ENCODE measurements at regions not wholly inside any gene's neighbourhood (a gene's known extent, or its start where the extent isn't known, plus 50 kb on each side); places are given as distances from the start of the nearest gene placed in this dataset.

DNA sequence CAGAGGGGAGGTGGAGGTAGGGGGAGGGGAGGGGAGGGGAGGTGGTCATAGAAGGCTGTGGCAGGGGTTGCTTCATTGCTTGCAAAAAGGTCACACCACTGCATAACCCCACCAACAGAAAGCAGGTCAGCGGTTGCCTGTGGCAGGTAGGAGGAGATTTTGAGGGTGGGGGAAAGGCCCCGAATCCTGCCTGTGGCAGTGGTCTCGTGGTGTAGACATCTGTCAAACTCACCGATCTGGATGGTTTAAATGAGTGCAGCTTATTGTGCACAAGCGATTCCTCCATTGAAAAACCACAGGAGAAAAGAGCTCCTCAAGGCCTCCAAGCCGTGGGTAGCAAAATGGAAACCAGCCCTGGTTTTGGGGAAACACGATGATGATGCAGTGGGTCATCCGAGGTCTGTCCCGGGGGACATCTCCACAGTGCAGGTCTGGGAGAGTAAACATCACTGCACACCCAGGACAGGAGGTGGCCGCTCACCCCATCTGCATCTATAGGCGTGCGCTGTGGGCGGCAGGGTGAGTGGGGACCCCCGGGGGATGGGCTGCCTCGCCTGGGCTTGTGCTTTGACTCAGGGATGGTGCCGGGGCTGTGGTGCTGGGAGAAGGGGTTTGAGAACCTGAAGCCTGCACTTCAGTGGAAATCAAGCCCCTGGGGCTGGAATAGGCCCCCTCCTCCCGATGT lies 112.3 kb downstream of the CRYAA start:
- Mint-ChIP-seq H3K4me1 (ENCODE audit: low read depth) (no peaks in the 10 kb centered on the region), H3K36me3 (ENCODE audit: low read depth) (no peaks in the 10 kb centered on the region), H3K9me3 (no peaks in the 10 kb centered on the region), H3K27ac (peak overlapping the region; percentile 17), H3K4me3 (no peak overlapping the region), H3K27me3 (ENCODE audit: low read depth) (peaks cover 2% of the 10 kb centered on the region)
- no peak for DNase-seq (ENCODE audit: low spot score)

DNA sequence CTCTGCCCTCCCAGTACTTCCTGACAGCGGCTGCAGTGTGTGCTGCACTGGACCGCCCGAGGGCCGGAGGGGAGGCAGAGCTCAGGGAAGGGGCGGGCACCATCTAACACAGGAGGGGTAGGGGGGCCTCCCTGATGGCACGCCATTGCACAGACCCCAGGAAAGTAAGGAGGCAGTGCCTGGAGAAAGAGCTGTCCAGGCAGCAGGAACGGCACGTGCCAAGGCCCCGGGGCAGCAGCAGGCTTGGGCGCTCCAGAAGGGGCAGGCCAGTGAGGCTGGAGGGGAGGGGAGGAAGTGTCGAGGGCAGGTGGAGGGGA lies 110.7 kb downstream of the CRYAA start:
- H3K9me3 Mint-ChIP-seq = no peaks in the 10 kb centered on the region
- peaks cover 2% of the 10 kb centered on the region for H3K27me3 Mint-ChIP-seq (ENCODE audit: low read depth)
- no peaks in the 10 kb centered on the region for H3K4me1 Mint-ChIP-seq (ENCODE audit: low read depth)
- H3K36me3 Mint-ChIP-seq (ENCODE audit: low read depth) = no peaks in the 10 kb centered on the region
- H3K4me3 Mint-ChIP-seq = no peak overlapping the region
- DNase-seq (ENCODE audit: low spot score) = no peak
- H3K27ac Mint-ChIP-seq = no peak overlapping the region

DNA sequence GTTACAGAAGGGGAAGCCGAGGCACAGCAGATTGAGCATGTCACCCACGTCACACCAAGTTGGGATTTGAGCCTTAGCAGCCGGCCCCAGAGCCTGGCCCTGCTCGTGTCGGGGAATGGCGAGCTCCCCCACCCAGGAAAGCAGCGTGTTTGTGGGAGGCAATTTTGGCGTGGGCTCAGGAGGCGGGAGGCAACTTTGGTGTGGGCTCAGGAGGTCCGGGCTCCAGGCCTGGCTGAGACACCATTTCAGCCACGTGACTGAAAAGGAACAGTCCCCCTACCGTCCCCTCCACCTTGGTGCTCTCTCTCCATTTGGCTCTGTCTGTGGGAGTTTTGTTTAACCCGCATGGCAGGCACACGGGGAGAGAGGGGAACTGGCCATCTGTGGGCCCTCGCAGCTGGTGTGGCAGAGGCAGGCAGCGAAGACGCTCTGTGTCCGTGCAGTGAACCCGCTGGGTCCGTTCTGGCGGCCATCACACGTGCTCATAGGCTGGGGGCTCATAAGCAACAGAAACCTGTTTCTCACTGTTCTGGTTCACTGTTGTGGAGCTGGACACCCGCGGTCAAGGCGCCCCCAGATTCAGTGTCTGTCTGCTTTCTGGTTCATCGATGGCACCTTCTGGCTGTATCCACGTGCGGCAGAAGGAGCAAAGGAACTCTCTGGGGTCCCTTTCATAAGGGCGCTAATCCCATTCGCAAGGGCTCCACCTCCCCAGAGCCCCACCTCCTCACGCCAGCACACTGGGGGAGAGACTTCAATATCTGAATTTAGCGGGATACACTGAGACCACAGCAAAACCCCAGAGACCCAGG lies 110.2 kb downstream of the CRYAA start:
- H3K4me3 Mint-ChIP-seq = no peak overlapping the region
- H3K36me3 Mint-ChIP-seq (ENCODE audit: low read depth) = no peaks in the 10 kb centered on the region
- no peak overlapping the region for H3K27ac Mint-ChIP-seq
- no peak for DNase-seq (ENCODE audit: low spot score)
- peaks cover 2% of the 10 kb centered on the region for H3K27me3 Mint-ChIP-seq (ENCODE audit: low read depth)
- no peaks in the 10 kb centered on the region for H3K4me1 Mint-ChIP-seq (ENCODE audit: low read depth)
- no peaks in the 10 kb centered on the region for H3K9me3 Mint-ChIP-seq

DNA sequence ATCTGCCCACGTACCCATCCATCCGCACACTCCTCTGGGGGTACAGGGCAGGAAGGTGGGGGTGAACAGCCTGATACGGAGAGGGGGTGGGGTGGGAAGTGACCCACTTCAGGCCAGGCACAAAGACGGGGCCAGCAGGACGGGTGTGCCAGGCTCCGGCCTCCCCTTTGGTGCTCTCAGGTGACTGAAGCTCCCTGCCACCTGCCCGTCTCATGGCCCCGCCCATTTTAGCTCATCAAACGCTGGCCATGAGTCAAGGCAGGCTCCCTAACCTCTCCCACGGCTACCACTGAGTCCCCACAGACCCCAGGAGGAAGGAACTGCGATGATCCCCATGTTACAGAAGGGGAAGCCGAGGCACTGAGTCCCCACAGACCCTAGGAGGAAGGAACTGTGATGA lies 109.6 kb downstream of the CRYAA start:
- H3K27ac Mint-ChIP-seq = no peak overlapping the region
- H3K27me3 Mint-ChIP-seq (ENCODE audit: low read depth) = peaks cover 2% of the 10 kb centered on the region
- H3K4me1 Mint-ChIP-seq (ENCODE audit: low read depth) = no peaks in the 10 kb centered on the region
- H3K9me3 Mint-ChIP-seq = no peaks in the 10 kb centered on the region
- H3K36me3 Mint-ChIP-seq (ENCODE audit: low read depth) = no peaks in the 10 kb centered on the region
- H3K4me3 Mint-ChIP-seq = no peak overlapping the region
- no peak for DNase-seq (ENCODE audit: low spot score)

DNA sequence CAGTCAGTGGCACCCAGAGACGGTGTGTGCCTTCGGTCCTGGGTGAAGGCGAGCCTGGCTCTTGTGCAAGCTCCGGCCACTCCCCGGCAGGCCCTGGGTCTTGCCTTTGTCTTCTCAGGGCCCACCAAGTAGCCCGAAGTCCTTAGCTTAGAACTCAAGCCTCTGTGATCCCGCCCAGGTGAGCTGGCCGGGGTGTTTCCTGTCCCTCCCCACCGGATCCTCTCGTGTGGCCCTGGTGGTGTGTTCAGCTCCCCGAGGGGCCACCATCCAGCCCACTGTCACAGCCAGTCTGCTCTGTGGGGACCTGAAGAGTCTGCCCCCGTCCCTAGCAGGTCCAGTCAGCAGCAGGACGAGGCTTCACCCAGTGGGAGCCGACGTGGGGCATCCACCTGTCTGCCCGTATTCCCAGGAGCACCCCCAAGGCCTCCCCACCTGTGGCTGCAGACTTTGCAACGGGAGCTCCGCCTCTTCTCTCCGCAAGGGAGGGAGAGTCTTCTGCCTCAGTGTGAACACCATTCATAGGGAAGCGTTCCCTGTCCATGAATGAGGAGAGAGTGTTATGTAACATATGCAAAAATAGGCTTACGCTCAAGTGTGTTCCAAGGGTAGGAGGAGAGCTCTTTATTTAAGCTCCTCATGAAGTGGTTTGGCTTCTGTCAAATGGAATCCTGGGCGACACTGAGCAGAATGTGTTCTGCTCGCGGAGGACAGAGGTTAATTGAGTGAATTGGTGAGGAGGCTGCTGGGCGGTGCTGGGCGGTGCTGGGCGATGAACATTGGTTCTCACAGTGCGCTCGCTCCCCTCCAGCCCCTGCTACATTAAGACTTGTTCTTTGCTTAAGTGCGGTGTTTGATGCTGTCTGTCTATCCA lies 108.9 kb downstream of the CRYAA start:
- Mint-ChIP-seq H3K27me3 (ENCODE audit: low read depth) (peaks cover 2% of the 10 kb centered on the region), H3K36me3 (ENCODE audit: low read depth) (no peaks in the 10 kb centered on the region)

DNA sequence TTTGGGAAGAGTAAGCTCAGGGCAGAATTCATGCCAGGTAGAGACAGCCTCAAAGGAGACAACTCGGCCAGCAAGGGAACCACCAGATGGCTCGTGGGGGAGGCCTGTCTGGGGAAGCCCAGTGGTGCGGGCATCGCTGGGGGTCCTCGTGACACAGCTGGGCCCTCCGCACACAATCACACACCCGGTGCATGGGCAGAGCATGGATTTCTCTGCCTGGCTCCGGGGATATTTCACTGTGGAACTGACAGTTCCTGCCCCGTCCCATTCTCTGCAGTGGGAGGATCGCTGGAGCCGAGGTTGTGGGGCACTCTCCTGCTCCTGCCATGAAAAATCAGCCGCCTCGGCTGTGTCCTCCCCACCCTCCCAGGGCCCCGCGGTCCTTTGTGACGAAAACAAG lies 108.0 kb downstream of the CRYAA start:
- peaks cover 2% of the 10 kb centered on the region for H3K27me3 Mint-ChIP-seq (ENCODE audit: low read depth)
- no peaks in the 10 kb centered on the region for H3K4me1 Mint-ChIP-seq (ENCODE audit: low read depth)
- no peaks in the 10 kb centered on the region for H3K9me3 Mint-ChIP-seq
- no peak overlapping the region for H3K27ac Mint-ChIP-seq
- no peak for DNase-seq (ENCODE audit: low spot score)
- H3K4me3 Mint-ChIP-seq = no peak overlapping the region
- no peaks in the 10 kb centered on the region for H3K36me3 Mint-ChIP-seq (ENCODE audit: low read depth)

More for the DNA sequence above, 108.9 kb downstream of the CRYAA start:
- no peak overlapping the region for H3K4me3 Mint-ChIP-seq
- H3K4me1 Mint-ChIP-seq (ENCODE audit: low read depth) = no peaks in the 10 kb centered on the region
- H3K27ac Mint-ChIP-seq = no peak overlapping the region
- no peak for DNase-seq (ENCODE audit: low spot score)
- H3K9me3 Mint-ChIP-seq = no peaks in the 10 kb centered on the region

DNA sequence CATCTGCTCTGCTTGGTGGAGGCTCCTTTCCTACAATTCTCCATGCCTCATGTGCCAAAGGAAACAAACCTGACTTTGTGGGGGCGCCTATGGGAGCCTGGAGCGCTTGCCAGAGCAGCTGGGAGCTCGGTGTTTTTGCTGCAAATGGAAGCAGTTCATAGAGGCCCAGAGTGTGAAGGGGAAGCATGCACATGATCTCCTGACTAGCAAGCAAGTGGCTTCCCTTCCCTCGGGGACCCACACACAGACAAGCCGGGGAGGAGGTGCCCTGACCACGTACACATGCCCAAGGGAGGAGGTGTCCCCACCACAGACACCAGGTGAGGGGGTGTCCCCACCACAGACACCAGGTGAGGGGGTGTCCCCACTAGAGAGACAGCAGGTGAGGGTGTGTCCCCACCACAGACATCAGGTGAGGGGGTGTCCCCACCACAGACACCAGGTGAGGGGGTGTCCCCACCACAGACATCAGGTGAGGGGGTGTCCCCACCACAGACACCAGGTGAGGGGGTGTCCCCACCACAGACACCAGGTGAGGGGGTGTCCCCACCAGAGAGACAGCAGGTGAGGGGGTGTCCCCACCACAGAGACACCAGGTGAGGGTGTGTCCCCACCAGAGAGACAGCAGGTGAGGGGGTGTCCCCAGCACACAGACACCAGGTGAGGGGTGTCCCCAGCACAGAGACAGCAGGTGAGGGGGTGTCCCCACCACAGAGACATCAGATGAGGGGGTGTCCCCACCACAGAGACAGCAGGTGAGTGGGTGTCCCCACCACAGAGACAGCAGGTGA lies 106.8 kb downstream of the CRYAA start:
- no peak overlapping the region for H3K4me3 Mint-ChIP-seq
- DNase-seq (ENCODE audit: low spot score) = no peak
- H3K27ac Mint-ChIP-seq = no peak overlapping the region

DNA sequence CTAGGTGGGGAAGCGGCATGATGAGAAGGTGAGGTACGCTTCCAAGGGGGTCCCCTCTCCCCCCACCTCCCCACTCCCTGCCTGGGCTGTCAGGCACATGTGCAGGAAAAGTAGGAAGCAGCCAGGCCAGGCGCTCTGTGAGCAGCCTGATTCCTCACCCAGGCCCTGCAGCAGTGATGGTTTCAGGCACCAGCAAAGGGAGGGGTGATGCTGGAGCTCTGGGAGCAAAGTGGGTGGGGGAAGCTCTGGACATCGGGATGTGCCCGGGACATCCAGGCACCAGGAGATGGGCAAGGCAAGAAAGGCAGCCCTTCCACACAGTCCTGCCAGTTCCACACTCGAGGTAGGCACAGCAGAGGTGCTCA lies 106.1 kb downstream of the CRYAA start:
- no peak overlapping the region for H3K27ac Mint-ChIP-seq
- no peak for DNase-seq (ENCODE audit: low spot score)
- no peaks in the 10 kb centered on the region for H3K9me3 Mint-ChIP-seq
- peaks cover 2% of the 10 kb centered on the region for H3K27me3 Mint-ChIP-seq (ENCODE audit: low read depth)
- H3K4me1 Mint-ChIP-seq (ENCODE audit: low read depth) = no peaks in the 10 kb centered on the region
- no peak overlapping the region for H3K4me3 Mint-ChIP-seq
- no peaks in the 10 kb centered on the region for H3K36me3 Mint-ChIP-seq (ENCODE audit: low read depth)

More for the DNA sequence above, 106.8 kb downstream of the CRYAA start:
- Mint-ChIP-seq H3K36me3 (ENCODE audit: low read depth) (no peaks in the 10 kb centered on the region), H3K27me3 (ENCODE audit: low read depth) (peaks cover 2% of the 10 kb centered on the region), H3K4me1 (ENCODE audit: low read depth) (no peaks in the 10 kb centered on the region), H3K9me3 (no peaks in the 10 kb centered on the region)

DNA sequence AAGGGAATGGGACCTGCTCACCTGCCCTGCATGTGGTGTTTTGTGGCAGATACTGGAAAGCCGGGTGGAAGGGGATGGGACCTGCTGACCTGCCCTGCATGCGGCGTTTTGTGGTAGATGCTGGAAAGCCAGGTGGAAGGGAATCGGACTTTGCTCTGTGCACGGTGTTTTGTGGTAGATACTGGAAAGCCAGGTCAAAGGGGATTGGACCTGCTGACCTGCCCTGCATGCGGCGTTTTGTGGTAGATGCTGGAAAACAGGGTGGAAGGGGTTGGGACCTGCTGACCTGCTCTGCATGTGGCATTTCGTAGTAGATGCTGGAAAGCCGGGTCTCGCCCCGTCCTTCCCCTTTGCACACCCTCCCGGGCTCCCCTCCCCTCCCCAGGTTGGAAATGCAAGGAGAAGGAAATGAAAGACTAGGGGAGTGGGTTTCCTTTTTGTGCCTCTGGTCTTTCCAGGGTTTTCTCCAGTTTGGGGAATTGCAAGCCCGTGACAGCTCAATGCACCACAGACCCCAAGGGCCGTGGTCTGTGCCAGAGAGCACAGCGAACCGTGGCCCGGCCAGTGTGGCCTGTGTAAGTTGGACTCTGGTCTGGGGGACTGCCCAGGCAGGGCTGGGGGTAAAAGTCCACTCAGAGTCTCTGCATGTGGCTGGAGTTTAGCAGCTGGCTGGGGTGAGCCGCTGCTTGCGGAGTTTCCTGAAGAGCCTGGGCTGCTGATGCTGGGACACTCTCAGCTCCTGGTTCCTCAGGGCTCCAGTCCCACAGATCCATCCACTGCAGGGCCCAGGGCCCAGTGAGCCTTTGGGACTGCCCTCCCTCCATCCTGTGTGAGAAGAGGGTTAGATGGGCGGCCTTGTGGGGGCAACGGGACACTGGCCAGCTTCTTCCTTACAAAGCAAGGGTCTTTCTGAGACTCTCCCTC lies 105.5 kb downstream of the CRYAA start:
- H3K27ac Mint-ChIP-seq = no peak overlapping the region
- no peaks in the 10 kb centered on the region for H3K36me3 Mint-ChIP-seq (ENCODE audit: low read depth)
- no peak overlapping the region for H3K4me3 Mint-ChIP-seq
- H3K27me3 Mint-ChIP-seq (ENCODE audit: low read depth) = peaks cover 2% of the 10 kb centered on the region
- DNase-seq (ENCODE audit: low spot score) = no peak
- H3K9me3 Mint-ChIP-seq = no peaks in the 10 kb centered on the region
- no peaks in the 10 kb centered on the region for H3K4me1 Mint-ChIP-seq (ENCODE audit: low read depth)

DNA sequence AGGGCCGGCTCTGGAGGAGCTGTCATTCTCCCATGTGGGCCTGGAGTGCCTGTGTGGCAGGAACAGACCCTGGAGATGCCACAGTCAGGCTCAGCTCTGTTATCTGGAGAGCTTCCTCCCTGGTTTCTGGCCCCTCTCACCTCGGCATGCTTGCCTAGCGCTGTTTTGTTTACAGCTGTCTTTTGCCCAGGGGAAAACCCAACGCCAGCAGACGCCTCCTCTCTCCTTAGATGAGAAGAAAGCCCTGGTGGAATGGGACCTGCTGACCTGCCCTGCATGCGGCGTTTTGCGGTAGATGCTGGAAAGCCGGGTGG lies 104.9 kb downstream of the CRYAA start:
- Mint-ChIP-seq H3K36me3 (ENCODE audit: low read depth) (no peaks in the 10 kb centered on the region), H3K9me3 (no peaks in the 10 kb centered on the region), H3K27ac (no peak overlapping the region), H3K4me1 (ENCODE audit: low read depth) (no peaks in the 10 kb centered on the region), H3K4me3 (no peak overlapping the region), H3K27me3 (ENCODE audit: low read depth) (peaks cover 2% of the 10 kb centered on the region)
- no peak for DNase-seq (ENCODE audit: low spot score)

DNA sequence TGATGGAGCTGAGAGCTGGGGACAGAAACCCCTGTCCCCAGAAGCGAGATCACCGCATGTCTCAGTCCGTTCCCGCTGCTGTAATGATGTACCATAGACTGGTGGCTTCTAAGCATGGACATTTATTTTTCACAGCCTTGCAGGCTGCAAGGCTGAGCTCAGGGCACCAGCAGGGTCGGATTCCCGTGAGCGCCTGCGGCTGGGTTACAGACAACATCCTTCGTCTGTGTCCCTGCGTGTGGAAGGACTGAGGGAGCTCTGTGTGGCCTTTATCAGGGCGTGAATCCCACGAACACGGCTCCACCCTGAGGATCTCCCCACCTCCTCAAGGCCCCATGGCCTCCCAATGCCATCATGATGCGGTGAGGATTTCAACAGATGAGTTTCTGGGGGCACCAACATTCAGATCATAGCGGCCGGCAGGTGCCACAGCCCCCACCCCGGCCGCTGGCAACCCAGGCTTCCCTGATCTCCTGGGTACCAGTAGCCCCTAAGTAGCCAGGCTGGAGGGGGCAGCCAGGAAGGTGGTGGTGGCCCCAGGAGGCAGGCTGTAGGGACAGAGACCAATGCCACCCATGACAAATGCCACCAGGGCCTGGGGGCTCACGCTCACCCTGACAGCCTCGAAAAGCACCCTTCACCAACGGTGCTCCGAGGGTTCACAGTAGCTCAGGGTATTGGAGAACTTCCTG lies 104.4 kb downstream of the CRYAA start:
- no peaks in the 10 kb centered on the region for H3K4me1 Mint-ChIP-seq (ENCODE audit: low read depth)
- H3K36me3 Mint-ChIP-seq (ENCODE audit: low read depth) = no peaks in the 10 kb centered on the region
- H3K27me3 Mint-ChIP-seq (ENCODE audit: low read depth) = peaks cover 2% of the 10 kb centered on the region
- H3K4me3 Mint-ChIP-seq = no peak overlapping the region
- H3K27ac Mint-ChIP-seq = no peak overlapping the region
- no peak for DNase-seq (ENCODE audit: low spot score)
- H3K9me3 Mint-ChIP-seq = no peaks in the 10 kb centered on the region

DNA sequence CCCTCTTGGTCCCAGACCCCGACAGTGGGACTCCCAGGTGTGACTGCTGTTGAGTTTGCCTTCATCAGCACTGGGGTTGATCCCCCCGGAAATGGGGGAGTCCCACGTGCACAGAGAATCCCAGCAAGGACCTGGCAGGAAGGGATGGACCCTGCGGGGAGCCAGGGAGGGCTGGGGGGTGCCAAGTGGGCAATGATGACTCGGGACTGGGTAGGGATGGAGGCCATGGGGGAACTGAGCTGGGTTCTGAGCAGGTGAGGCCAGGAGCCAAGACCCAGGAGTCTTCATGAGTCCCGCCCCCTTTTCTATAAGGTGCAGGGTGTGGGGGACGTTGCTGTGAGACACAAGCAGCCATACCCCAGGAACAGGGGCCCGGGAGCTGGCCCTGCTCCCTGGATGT lies 103.8 kb downstream of the CRYAA start:
- Mint-ChIP-seq H3K4me3 (no peak overlapping the region), H3K9me3 (no peaks in the 10 kb centered on the region), H3K36me3 (ENCODE audit: low read depth) (no peaks in the 10 kb centered on the region), H3K4me1 (ENCODE audit: low read depth) (no peaks in the 10 kb centered on the region), H3K27ac (no peak overlapping the region), H3K27me3 (ENCODE audit: low read depth) (no peaks in the 10 kb centered on the region)
- DNase-seq (ENCODE audit: low spot score) = no peak
